Activated B cell treated with CpG ODN at 0.5 μM for 24 hours (primary cell): ENCODE measurements at regions not wholly inside any gene's neighbourhood (a gene's known extent, or its start where the extent isn't known, plus 50 kb on each side); places are given as distances from the start of the nearest gene placed in this dataset.

Experiments used
- ATAC-seq: fragments of 200-7000 bp; cut with Tn5 transposase; one replicate; pipeline ENCODE4 v1.10.0; 2021; ENCODE audit warnings: low read depth, mild to moderate bottlenecking, moderate library complexity
- CTCF ChIA-PET: fragments of 350-600 bp; sonication (Branson Sonifier 250); formaldehyde crosslinking; loops from one replicate; lab custom pipeline; 2021; ENCODE audit warnings: antibody characterized with exemption; lab: Charles Lee
- POLR2A ChIA-PET: fragments of 350-600 bp; sonication (Branson Sonifier 250); formaldehyde crosslinking; loops from one replicate; lab custom pipeline; 2021; ENCODE audit warnings: antibody characterized with exemption; lab: Charles Lee
- DNase-seq: peaks from one replicate; pipeline ENCODE4 v3.0.0; 2022
- H3K27ac Mint-ChIP-seq: one replicate; pipeline ENCODE4 v1.8.0; 2020; ENCODE audit warnings: mixed read lengths
- H3K27me3 Mint-ChIP-seq: one replicate; pipeline ENCODE4 v1.8.0; 2021; ENCODE audit warnings: mixed read lengths
- H3K36me3 Mint-ChIP-seq: one replicate; pipeline ENCODE4 v1.8.0; 2021; ENCODE audit warnings: low read depth, mixed read lengths
- H3K4me1 Mint-ChIP-seq: one replicate; pipeline ENCODE4 v1.8.0; 2021; ENCODE audit warnings: mixed read lengths
- H3K4me3 Mint-ChIP-seq: one replicate; pipeline ENCODE4 v1.8.0; 2020; ENCODE audit warnings: mild to moderate bottlenecking, mixed read lengths
- H3K9me3 Mint-ChIP-seq: one replicate; pipeline ENCODE4 v1.8.0; 2020; ENCODE audit warnings: mixed read lengths
- CTCF ChIP-seq: fragments of 200-600 bp; IDR thresholded peaks from one replicate; pipeline ENCODE4 v1.8.0; 2022; ENCODE audit warnings: antibody characterized with exemption, mild to moderate bottlenecking
- intact Hi-C: fragments of 100-400 bp; cut with micrococcal nuclease; formaldehyde crosslinking; loops from one replicate; pipeline ENCODE4 v1.15.1; 2024

- no peak overlapping the region for H3K4me3 Mint-ChIP-seq
- H3K9me3 Mint-ChIP-seq: no peaks in the 10 kb centered on the region
- no peak for ATAC-seq
- ChIA-PET CTCF (no interaction called here), POLR2A (interaction anchor here (0.6 kb wide), 1 partner anchor 19 kb away, joined by 3 read pairs; no protein-coding TSS in a partner anchor)
- H3K27ac Mint-ChIP-seq: no peak overlapping the region
- H3K36me3 Mint-ChIP-seq: no peaks in the 10 kb centered on the region
- no peak for TF ChIP-seq CTCF
- no peak for DNase-seq
- H3K4me1 Mint-ChIP-seq: peaks cover 41% of the 10 kb centered on the region
- H3K27me3 Mint-ChIP-seq: no peaks in the 10 kb centered on the region
- intact Hi-C loops: no loop called here
Measured at GRCh38 chr11:45090607-45091006, 55.8 kb upstream of the PRDM11 start.

- CTCF ChIA-PET: no interaction called here
- POLR2A ChIA-PET: interaction anchor here (0.7 to 1.6 kb wide), 3 partner anchors 11 to 59 kb away, joined by 3 read pairs; no protein-coding TSS in a partner anchor
- Mint-ChIP-seq H3K27ac (no peak overlapping the region), H3K9me3 (no peaks in the 10 kb centered on the region), H3K36me3 (no peaks in the 10 kb centered on the region), H3K4me3 (no peak overlapping the region), H3K4me1 (peaks cover 34% of the 10 kb centered on the region), H3K27me3 (peaks cover 5% of the 10 kb centered on the region)
- DNase-seq: no peak
- intact Hi-C loops: no loop called here
- no peak for TF ChIP-seq CTCF
- no peak for ATAC-seq
Measured at GRCh38 chr11:45091563-45092403, 54.7 kb upstream of the PRDM11 start.

GRCh38 chr11:45092404-45092785 lies 54.0 kb upstream of the PRDM11 start:
- DNase-seq (no peak), ATAC-seq (no peak)
- no peak for TF ChIP-seq CTCF
- peaks cover 28% of the 10 kb centered on the region for H3K4me1 Mint-ChIP-seq
- intact Hi-C loops: no loop called here
- ChIA-PET CTCF (no interaction called here), POLR2A (interaction anchor here (0.7 to 1.6 kb wide), 3 partner anchors 10 to 60 kb away, joined by 3 read pairs; no protein-coding TSS in a partner anchor)
- H3K36me3 Mint-ChIP-seq: no peaks in the 10 kb centered on the region
- H3K4me3 Mint-ChIP-seq: no peak overlapping the region
- no peak overlapping the region for H3K27ac Mint-ChIP-seq
- H3K27me3 Mint-ChIP-seq: peaks cover 6% of the 10 kb centered on the region
- H3K9me3 Mint-ChIP-seq: no peaks in the 10 kb centered on the region

GRCh38 chr11:45092901-45093760 lies 53.3 kb upstream of the PRDM11 start:
- no peak for TF ChIP-seq CTCF
- H3K27me3 Mint-ChIP-seq: peaks cover 10% of the 10 kb centered on the region
- ATAC-seq (peak; percentile 79), DNase-seq (no peak)
- H3K27ac Mint-ChIP-seq: peak overlapping the region; percentile 47
- H3K4me1 Mint-ChIP-seq: peaks cover 24% of the 10 kb centered on the region
- no peaks in the 10 kb centered on the region for H3K9me3 Mint-ChIP-seq
- H3K36me3 Mint-ChIP-seq: no peaks in the 10 kb centered on the region
- intact Hi-C loops: no loop called here
- CTCF ChIA-PET: interaction anchor here (1.3 to 1.9 kb wide), 3 partner anchors 10 to 157 kb away, joined by 4 to 8 read pairs (median 5); no protein-coding TSS in a partner anchor
- H3K4me3 Mint-ChIP-seq: no peak overlapping the region
- POLR2A ChIA-PET: interaction anchor here (0.7 kb wide), 1 partner anchor 10 kb away, joined by 3 read pairs; no protein-coding TSS in a partner anchor
